GM12878 (cell line): ENCODE measurements at regions not wholly inside any gene's neighbourhood (a gene's known extent, or its start where the extent isn't known, plus 50 kb on each side); places are given as distances from the start of the nearest gene placed in this dataset.

Source experiments
- ATAC-seq: fragments of 200-7000 bp; cut with Tn5 transposase; 3 replicates; pipeline ENCODE4 v1.9.1; 2020; ENCODE audit warnings: mild to moderate bottlenecking, moderate library complexity
- BruUV-seq: library from RNA; stranded (reverse); fragments of 400-500 nt; replicated peaks from 2 replicates; lab custom pipeline; 2021; lab: Mats Ljungman, UMichigan
- CTCF ChIA-PET: fragments of 300-600 bp; sonication (Branson Sonifier 250); formaldehyde crosslinking; extraction: SDS; loops from one replicate; lab custom pipeline; 2021; ENCODE audit warnings: inconsistent platforms; lab: Yijun Ruan, JAX
- POLR2A ChIA-PET: fragments of 350-600 bp; formaldehyde crosslinking; extraction: SDS; loops from one replicate; lab custom pipeline; 2021; ENCODE audit warnings: inconsistent platforms; lab: Charles Lee
- RAD21 ChIA-PET: fragments of 300-600 bp; sonication (Branson Sonifier 250); formaldehyde crosslinking; loops from one replicate; lab custom pipeline; 2023; ENCODE audit warnings: antibody characterized with exemption; ENCODE audit not compliant: unreplicated experiment; lab: Charles Lee
- SMC1A ChIA-PET: fragments of 300-600 bp; sonication (Branson Sonifier 250); formaldehyde crosslinking; loops from one replicate; lab custom pipeline; 2023; ENCODE audit not compliant: unreplicated experiment, uncharacterized antibody; lab: Charles Lee
- DNase-seq: peaks from one replicate; pipeline ENCODE4 v3.0.0-alpha.2; 2011; ENCODE audit warnings: low read depth, low spot score
- FAIRE-seq: peaks from 3 replicates; lab custom pipeline; 2011; peaks lifted over from hg19 to GRCh38; lab: Jason Lieb, UNC
- H2AFZ ChIP-seq: 2 replicates; pipeline ENCODE4 v1.6.0; 2011; ENCODE audit warnings: low read depth, low read length, control low read depth; ENCODE audit not compliant: control insufficient read depth
- H3K27ac ChIP-seq: 2 replicates; pipeline ENCODE4 v1.5.1; 2011; ENCODE audit warnings: control low read depth; ENCODE audit not compliant: control insufficient read depth, insufficient read depth
- H3K27me3 ChIP-seq, 2 experiments: replicated peaks in 1 of 2; 2 replicates each; pipeline versions ENCODE4 v1.6.0 to v1.6.1; 2011; ENCODE audit warnings: low read length in 1 of 2; ENCODE audit not compliant: control insufficient read depth in 2 of 2, insufficient read depth in 2 of 2
- H3K36me3 ChIP-seq, 2 experiments: 2 replicates each; pipeline ENCODE4 v1.5.1; 2011; ENCODE audit warnings: low read length in 1 of 2; ENCODE audit not compliant: control insufficient read depth in 2 of 2, insufficient read depth in 2 of 2
- H3K4me1 ChIP-seq: 2 replicates; pipeline ENCODE4 v1.6.1; 2011; ENCODE audit warnings: mild to moderate bottlenecking, low read length, moderate library complexity, mixed read lengths; ENCODE audit not compliant: control insufficient read depth, insufficient read depth
- H3K4me2 ChIP-seq: 2 replicates; pipeline ENCODE4 v1.6.0; 2011; ENCODE audit warnings: control low read depth; ENCODE audit not compliant: control insufficient read depth, insufficient read depth
- H3K4me3 ChIP-seq: fragments of 200-600 bp; sonication (generic); 2 replicates; pipeline ENCODE4 v1.5.1; 2016
- H3K79me2 ChIP-seq: 2 replicates; pipeline ENCODE4 v1.6.0; 2011; ENCODE audit warnings: low read length; ENCODE audit not compliant: control insufficient read depth, insufficient read depth
- H3K9ac ChIP-seq: 2 replicates; pipeline ENCODE4 v1.8.0; 2011; ENCODE audit warnings: low read length, control low read depth, mixed read lengths; ENCODE audit not compliant: control insufficient read depth, insufficient read depth
- H3K9me3 ChIP-seq: replicated peaks from 3 replicates; pipeline ENCODE4 v1.5.1; 2011; ENCODE audit warnings: mild to moderate bottlenecking, low read length; ENCODE audit not compliant: control insufficient read depth, insufficient read depth
- H4K20me1 ChIP-seq: 2 replicates; pipeline ENCODE4 v1.6.0; 2011; ENCODE audit not compliant: control insufficient read depth, insufficient read depth
- CBX3 ChIP-seq: fragments of 200-600 bp; sonication (generic); IDR thresholded peaks from 2 replicates; pipeline ENCODE4 v1.6.1; 2016; ENCODE audit warnings: low read depth, borderline replicate concordance
- CHD4 ChIP-seq: fragments of 200-600 bp; sonication (generic); IDR thresholded peaks from 2 replicates; pipeline ENCODE4 v1.6.1; 2016; ENCODE audit warnings: mild to moderate bottlenecking
- CUX1 ChIP-seq: IDR thresholded peaks from 2 replicates; pipeline ENCODE4 v1.6.1; 2012; ENCODE audit warnings: improper control_type of control experiment, low read depth, low read length; ENCODE audit not compliant: insufficient replicate concordance
- E4F1 ChIP-seq: fragments of 450-650 bp; IDR thresholded peaks from 2 replicates; pipeline ENCODE4 v1.6.1; 2018; ENCODE audit warnings: borderline replicate concordance, mild to moderate bottlenecking; ENCODE audit not compliant: partially characterized antibody
- FOXK2 ChIP-seq: fragments of 450-650 bp; IDR thresholded peaks from 2 replicates; pipeline ENCODE4 v1.6.1; 2017; ENCODE audit warnings: mild to moderate bottlenecking, moderate library complexity
- HDGF ChIP-seq: fragments of 450-650 bp; IDR thresholded peaks from 2 replicates; pipeline ENCODE4 v1.6.1; 2016; ENCODE audit warnings: antibody characterized with exemption
- MEF2B ChIP-seq: fragments of 450-650 bp; IDR thresholded peaks from 2 replicates; pipeline ENCODE4 v1.6.1; 2018; ENCODE audit warnings: mild to moderate bottlenecking, moderate library complexity; ENCODE audit not compliant: partially characterized antibody, poor library complexity, severe bottlenecking
- SMC3 ChIP-seq: IDR thresholded peaks from 2 replicates; pipeline ENCODE4 v1.6.1; 2011; ENCODE audit warnings: low read length, improper control_type of control experiment, borderline replicate concordance
- SREBF1 ChIP-seq: IDR thresholded peaks from 2 replicates; pipeline ENCODE4 v1.6.1; 2012; ENCODE audit warnings: mild to moderate bottlenecking, low read length
- SUPT20H ChIP-seq: IDR thresholded peaks from 2 replicates; pipeline ENCODE4 v1.6.1; 2011; ENCODE audit warnings: low read depth, mild to moderate bottlenecking, low read length, moderate library complexity, borderline replicate concordance; ENCODE audit not compliant: control insufficient read depth
- TAF1 ChIP-seq: IDR thresholded peaks from 2 replicates; pipeline ENCODE4 v1.6.1; 2011; ENCODE audit warnings: mild to moderate bottlenecking, low read depth, low read length, borderline replicate concordance
- ZNF24 ChIP-seq: fragments of 450-650 bp; IDR thresholded peaks from 2 replicates; pipeline ENCODE4 v1.6.1; 2017; ENCODE audit warnings: antibody characterized with exemption, mild to moderate bottlenecking
- ZZZ3 ChIP-seq: IDR thresholded peaks from 2 replicates; pipeline ENCODE4 v1.6.1; 2011; ENCODE audit warnings: low read depth; ENCODE audit not compliant: control insufficient read depth, insufficient read length
- WGBS: methylation state at CpG from one replicate; pipeline ENCODE4 v1.1.6; 2016; ENCODE audit warnings: low lambda C conversion rate; ENCODE audit not compliant: insufficient replicate concordance, insufficient coverage; ENCODE audit errors: missing lambda C conversion rate; 5-methylcytosine and 5-hydroxymethylcytosine counted together
- in situ Hi-C: fragments of 300-500 bp; cut with MboI; formaldehyde crosslinking; loops from 9 replicates; pipeline ENCODE4 v1.14.3; 2018; ENCODE audit warnings: mixed read lengths
- intact Hi-C: fragments of 100-400 bp; cut with micrococcal nuclease; formaldehyde crosslinking; loops from one replicate; pipeline ENCODE4 v1.14.2; 2022; ENCODE audit not compliant: unreplicated experiment

- peaks cover 13% of the 10 kb centered on the region for H3K4me1 ChIP-seq
- ChIA-PET CTCF (no interaction called here), SMC1A (no interaction called here)
- BruUV-seq, result no TSS peak
- FAIRE-seq, result no peak
- H3K27ac ChIP-seq, result no peak overlapping the region
- no peak for TF ChIP-seq CHD4
- no peak for TF ChIP-seq SMC3
- TF ChIP-seq FOXK2, result no peak
- TF ChIP-seq ZNF24, result no peak
- TF ChIP-seq CBX3, result no peak
- TF ChIP-seq HDGF, result no peak
- no peak for TF ChIP-seq CUX1
- no peak for TF ChIP-seq ZZZ3
- no peak for TF ChIP-seq TAF1
- no peak for TF ChIP-seq SUPT20H
- TF ChIP-seq SREBF1, result no peak
- no peak for TF ChIP-seq E4F1
- TF ChIP-seq MEF2B, result no peak
- TF ChIP-seq, all 136 proteins: peak for 0
- Histone ChIP-seq H3K79me2 (no peaks in the 10 kb centered on the region; the same call in 1 of the 2 replicates), H3K36me3 (no peaks in the 10 kb centered on the region), H3K27me3 (no peaks in the 10 kb centered on the region), H3K4me2 (no peak overlapping the region; the same call in 1 of the 2 replicates), H4K20me1 (no peaks in the 10 kb centered on the region), H3K4me3 (no peak overlapping the region), H3K9me3 (no peaks in the 10 kb centered on the region), H3K9ac (no peak overlapping the region), H2AFZ (no peak overlapping the region)
- 69% methylated on average over 13 of the region's 13 CpGs for WGBS
- in situ Hi-C loops, result no loop called here
- RAD21 ChIA-PET, result no interaction called here
- DNase-seq (no peak), ATAC-seq (no peak)
- intact Hi-C loops, result no loop called here
- POLR2A ChIA-PET, result no interaction called here
Observed at GRCh38 chr22:49502126-49502826, 325.4 kb downstream of the BRD1 start.
